ENCODE measurements at regions not wholly inside any gene's neighbourhood (a gene's known extent, or its start where the extent isn't known, plus 50 kb on each side); places are given as distances from the start of the nearest gene placed in this dataset.

DNA sequence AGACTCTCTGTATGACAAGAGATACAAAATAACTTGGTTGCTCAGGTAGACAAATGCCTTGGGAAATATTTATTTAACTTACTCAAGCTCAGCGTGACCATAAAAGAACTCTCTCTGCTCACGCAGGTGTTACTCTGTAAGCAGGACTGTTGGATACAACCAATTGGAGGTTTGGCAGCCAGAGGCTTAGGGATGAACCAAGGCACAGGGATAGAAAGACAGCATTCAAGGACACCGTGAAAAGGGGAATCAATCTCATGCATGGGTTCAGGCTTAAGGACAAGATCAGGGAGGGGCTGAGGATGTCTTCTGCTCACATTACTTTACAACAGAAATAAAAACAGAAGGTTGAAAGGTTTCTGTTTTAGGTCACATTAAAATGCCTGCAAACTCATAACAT lies 389.0 kb upstream of the BRINP1 start:
- Histone ChIP-seq H3K9ac (ENCODE audit: low read length) (no peak overlapping the region), H3K4me3 (ENCODE audit: low read length) (no peak overlapping the region), H3K36me3 (ENCODE audit: control insufficient read depth, insufficient read depth, low read length) (no peaks in the 10 kb centered on the region), H3K27ac (ENCODE audit: low read depth, low read length) (no peak overlapping the region), H3K27me3 (ENCODE audit: control insufficient read depth, insufficient read depth, low read length) (no peaks in the 10 kb centered on the region), H3K4me1 (ENCODE audit: control insufficient read depth, insufficient read depth, low read length) (no peaks in the 10 kb centered on the region)

DNA sequence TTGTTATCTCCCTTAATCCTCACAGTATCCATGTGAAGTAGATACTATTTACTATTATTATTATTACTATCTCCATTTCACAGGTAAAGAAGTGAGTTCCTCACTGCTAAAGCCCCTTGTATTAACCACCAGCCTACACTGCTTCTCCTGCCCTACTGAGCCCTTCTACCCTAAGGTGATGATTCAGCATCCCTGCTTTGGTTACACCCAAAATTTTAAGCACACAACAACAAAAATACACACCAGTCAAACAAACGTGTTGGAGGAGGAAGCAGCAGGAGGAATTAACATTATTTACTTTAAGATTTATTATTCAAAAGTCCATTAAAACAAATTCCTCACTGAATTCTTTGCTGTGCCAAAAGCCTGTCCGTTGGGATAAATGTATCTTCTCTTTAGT lies 370.2 kb upstream of the BRINP1 start:
- no peaks in the 10 kb centered on the region for H3K4me1 ChIP-seq (ENCODE audit: control insufficient read depth, insufficient read depth, low read length)
- H3K27me3 ChIP-seq (ENCODE audit: control insufficient read depth, insufficient read depth, low read length), result no peaks in the 10 kb centered on the region
- H3K9ac ChIP-seq (ENCODE audit: low read length), result no peak overlapping the region
- H3K36me3 ChIP-seq (ENCODE audit: control insufficient read depth, insufficient read depth, low read length), result no peaks in the 10 kb centered on the region
- H3K27ac ChIP-seq (ENCODE audit: low read depth, low read length), result no peak overlapping the region
- no peak overlapping the region for H3K4me3 ChIP-seq (ENCODE audit: low read length)

DNA sequence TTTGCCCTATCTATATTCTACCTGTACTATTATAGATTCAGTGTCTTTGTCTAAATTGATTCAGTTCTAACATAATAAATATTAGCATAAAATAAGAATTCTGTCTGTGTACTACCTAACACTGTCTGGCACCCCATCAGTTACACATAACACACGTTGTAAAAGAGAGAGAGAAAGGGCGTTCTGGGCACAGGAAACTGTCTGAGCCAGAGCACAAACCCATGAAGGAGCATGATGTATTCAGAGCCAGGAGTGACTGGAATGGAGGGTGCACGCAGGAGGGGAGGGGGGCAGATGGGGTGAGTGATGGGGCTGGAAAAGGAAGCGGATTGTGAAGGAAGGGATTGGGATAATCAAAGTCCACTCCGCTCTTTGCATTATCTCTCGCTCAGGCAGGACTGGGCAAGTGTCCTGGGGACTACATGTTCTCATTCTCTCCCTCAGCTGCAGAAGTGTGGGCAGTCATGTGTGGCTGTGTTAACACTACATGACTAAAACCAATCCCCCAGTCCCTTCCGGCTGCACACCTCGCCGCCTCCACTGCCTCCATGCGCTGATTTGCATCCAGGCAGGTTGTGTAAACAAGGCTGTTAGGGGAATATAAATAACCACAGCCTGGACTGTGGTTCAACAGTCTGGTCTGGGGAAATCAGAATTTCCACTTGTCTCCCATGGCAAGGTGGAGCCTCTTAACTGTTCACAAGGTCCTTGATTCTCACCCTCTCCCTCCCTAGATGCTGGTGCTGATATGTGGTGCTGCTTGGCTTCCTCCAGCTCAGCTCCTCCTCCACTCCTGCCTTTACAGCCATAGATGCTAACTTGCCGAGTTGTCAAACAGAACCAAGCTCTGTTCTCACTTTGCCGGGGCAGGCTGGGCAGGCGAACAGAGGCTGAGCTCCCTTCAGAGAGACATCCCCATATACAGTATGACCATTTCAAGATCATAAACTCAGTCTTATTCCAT lies 367.5 kb upstream of the BRINP1 start:
- Histone ChIP-seq H3K4me1 (ENCODE audit: control insufficient read depth, insufficient read depth, low read length) (no peaks in the 10 kb centered on the region), H3K36me3 (ENCODE audit: control insufficient read depth, insufficient read depth, low read length) (no peaks in the 10 kb centered on the region), H3K27ac (ENCODE audit: low read depth, low read length) (no peak overlapping the region), H3K27me3 (ENCODE audit: control insufficient read depth, insufficient read depth, low read length) (no peaks in the 10 kb centered on the region), H3K9ac (ENCODE audit: low read length) (no peak overlapping the region), H3K4me3 (ENCODE audit: low read length) (no peak overlapping the region)

DNA sequence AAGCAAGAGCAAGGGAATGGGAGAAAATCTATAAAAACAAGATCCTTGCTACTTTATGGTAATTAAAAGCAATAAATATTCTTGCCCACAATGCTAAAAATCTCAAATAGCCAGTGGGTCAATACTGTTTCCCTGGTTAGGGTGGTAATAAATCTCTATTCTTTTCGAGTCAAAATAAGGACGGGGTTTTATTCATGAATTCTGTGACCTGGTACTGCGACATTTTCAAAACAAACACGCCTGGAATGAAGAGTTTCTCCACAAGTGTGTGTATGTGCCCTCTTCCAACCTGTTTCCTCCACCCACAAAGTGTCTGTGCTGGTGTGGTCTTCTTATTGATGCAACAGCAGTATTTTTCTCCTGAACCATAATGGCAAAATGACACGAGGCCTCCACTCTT lies 358.8 kb upstream of the BRINP1 start:
- H3K27me3 ChIP-seq (ENCODE audit: control insufficient read depth, insufficient read depth, low read length), result no peaks in the 10 kb centered on the region
- no peak overlapping the region for H3K9ac ChIP-seq (ENCODE audit: low read length)
- H3K4me3 ChIP-seq (ENCODE audit: low read length), result no peak overlapping the region
- no peak overlapping the region for H3K27ac ChIP-seq (ENCODE audit: low read depth, low read length)
- no peaks in the 10 kb centered on the region for H3K4me1 ChIP-seq (ENCODE audit: control insufficient read depth, insufficient read depth, low read length)
- H3K36me3 ChIP-seq (ENCODE audit: control insufficient read depth, insufficient read depth, low read length), result no peaks in the 10 kb centered on the region

DNA sequence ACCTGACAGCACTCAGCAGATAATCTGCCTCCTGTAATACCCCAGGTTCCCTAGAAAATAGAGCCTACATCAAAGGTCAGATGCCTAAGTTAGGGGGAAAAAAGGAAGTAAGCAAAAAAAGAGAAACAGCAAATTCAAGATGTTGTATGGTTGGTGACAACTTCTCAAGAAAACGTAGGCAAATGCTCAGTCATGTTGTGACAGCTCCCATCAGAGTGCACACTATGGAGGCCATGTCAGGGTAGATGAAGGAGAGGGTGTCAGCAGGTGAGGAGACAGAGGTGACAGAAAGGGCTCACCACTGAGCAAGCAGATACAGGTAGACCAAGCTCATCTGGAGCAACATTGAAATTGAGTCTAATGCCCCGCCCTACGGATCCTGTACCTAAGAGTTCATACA lies 356.8 kb upstream of the BRINP1 start:
- H3K4me3 ChIP-seq (ENCODE audit: low read length), result no peak overlapping the region
- H3K9ac ChIP-seq (ENCODE audit: low read length), result no peak overlapping the region
- H3K27ac ChIP-seq (ENCODE audit: low read depth, low read length), result no peak overlapping the region
- no peaks in the 10 kb centered on the region for H3K27me3 ChIP-seq (ENCODE audit: control insufficient read depth, insufficient read depth, low read length)
- no peaks in the 10 kb centered on the region for H3K36me3 ChIP-seq (ENCODE audit: control insufficient read depth, insufficient read depth, low read length)
- H3K4me1 ChIP-seq (ENCODE audit: control insufficient read depth, insufficient read depth, low read length), result no peaks in the 10 kb centered on the region

DNA sequence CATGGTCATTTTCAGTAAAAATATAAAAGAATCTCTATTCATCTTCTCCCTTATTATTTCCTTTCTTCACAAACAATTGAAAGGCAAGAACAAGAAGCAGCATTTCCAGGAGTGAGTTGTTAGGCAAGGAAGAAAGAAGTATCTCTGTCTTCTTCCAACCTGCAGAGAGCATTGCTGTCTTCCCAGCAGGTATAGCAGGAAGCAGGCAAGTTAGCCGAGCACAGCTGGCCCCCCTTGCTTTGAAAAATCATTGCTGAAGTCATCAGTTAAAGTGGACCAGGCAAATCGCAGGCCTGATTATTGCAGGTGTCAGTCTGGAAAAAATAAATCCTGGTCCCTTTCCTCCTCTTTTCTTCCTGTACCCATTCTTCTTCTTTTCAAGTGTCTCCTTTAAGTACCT lies 353.1 kb upstream of the BRINP1 start:
- Histone ChIP-seq H3K27ac (ENCODE audit: low read depth, low read length) (no peak overlapping the region), H3K4me1 (ENCODE audit: control insufficient read depth, insufficient read depth, low read length) (no peaks in the 10 kb centered on the region), H3K4me3 (ENCODE audit: low read length) (no peak overlapping the region), H3K9ac (ENCODE audit: low read length) (no peak overlapping the region), H3K36me3 (ENCODE audit: control insufficient read depth, insufficient read depth, low read length) (no peaks in the 10 kb centered on the region), H3K27me3 (ENCODE audit: control insufficient read depth, insufficient read depth, low read length) (no peaks in the 10 kb centered on the region)

DNA sequence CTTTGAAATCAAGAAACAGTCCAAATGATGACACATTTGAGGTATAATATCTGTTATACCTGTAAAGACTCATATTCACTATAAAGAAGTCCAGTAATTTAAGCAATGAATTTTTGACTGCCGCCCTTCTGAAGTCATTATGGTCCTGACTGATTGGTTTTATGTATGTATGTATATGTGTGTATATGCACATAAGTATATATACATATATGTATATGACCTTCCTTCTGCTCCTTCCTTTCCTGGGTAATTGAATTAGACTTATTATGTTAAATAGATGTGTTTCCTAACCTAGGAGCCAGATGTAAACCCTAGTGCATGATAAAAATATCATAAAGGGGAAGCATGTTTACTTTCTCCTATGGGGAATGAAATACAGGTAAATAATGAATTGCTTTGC lies 343.1 kb upstream of the BRINP1 start:
- no peak overlapping the region for H3K9ac ChIP-seq (ENCODE audit: low read length)
- no peak overlapping the region for H3K4me3 ChIP-seq (ENCODE audit: low read length)
- no peaks in the 10 kb centered on the region for H3K4me1 ChIP-seq (ENCODE audit: control insufficient read depth, insufficient read depth, low read length)
- H3K27me3 ChIP-seq (ENCODE audit: control insufficient read depth, insufficient read depth, low read length), result no peaks in the 10 kb centered on the region
- no peak overlapping the region for H3K27ac ChIP-seq (ENCODE audit: low read depth, low read length)
- no peaks in the 10 kb centered on the region for H3K36me3 ChIP-seq (ENCODE audit: control insufficient read depth, insufficient read depth, low read length)

DNA sequence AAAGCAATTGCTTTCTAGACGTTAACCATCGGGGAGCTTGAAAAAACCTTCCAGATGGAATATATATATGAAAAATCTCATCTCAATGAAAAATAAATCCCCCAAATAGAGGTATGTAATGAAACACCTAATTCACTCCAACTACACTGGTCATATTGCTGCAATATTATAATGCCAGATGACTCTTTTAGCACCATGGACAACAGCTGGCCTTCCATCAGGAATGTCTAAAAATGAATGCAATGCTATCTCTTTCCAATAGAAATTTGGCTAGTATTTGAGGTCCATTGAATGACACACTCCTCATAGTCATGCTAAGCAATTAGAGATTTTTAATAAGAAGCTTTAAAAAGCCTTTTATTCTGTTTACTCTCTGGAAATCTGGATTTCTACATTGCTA lies 340.2 kb upstream of the BRINP1 start:
- no peak overlapping the region for H3K9ac ChIP-seq (ENCODE audit: low read length)
- no peaks in the 10 kb centered on the region for H3K27me3 ChIP-seq (ENCODE audit: control insufficient read depth, insufficient read depth, low read length)
- H3K4me1 ChIP-seq (ENCODE audit: control insufficient read depth, insufficient read depth, low read length), result no peaks in the 10 kb centered on the region
- H3K27ac ChIP-seq (ENCODE audit: low read depth, low read length), result no peak overlapping the region
- H3K4me3 ChIP-seq (ENCODE audit: low read length), result no peak overlapping the region
- no peaks in the 10 kb centered on the region for H3K36me3 ChIP-seq (ENCODE audit: control insufficient read depth, insufficient read depth, low read length)

DNA sequence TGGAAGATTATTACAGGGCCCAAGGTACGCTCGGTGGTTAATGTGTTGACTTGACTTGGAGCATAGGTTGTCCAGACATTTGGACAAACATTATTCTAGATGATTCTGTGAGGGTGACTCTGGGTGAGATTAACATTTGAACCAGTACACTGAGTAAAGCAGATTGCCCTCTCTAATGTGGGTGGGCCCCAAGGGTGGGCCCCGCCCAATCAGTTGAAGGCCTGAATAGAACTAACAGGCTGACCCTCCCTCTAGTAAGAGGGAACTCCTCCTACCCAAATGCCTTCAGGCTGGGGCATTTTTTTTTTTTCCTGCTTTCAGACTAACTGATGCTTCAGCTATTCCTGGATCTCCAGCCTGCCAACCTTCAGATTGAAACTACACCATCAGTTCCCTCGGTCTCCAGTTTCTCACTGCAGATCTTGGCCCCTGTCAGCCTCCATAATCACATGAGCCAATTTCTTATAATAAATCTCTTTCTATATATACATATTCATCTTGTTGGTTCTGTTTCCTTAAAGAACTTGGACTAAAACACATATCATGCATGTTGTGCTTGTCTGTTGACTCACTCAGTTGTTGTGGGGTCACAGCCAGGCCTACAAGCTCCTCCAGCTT lies 338.1 kb upstream of the BRINP1 start:
- Histone ChIP-seq H3K36me3 (ENCODE audit: control insufficient read depth, insufficient read depth, low read length) (no peaks in the 10 kb centered on the region), H3K27me3 (ENCODE audit: control insufficient read depth, insufficient read depth, low read length) (no peaks in the 10 kb centered on the region), H3K4me1 (ENCODE audit: control insufficient read depth, insufficient read depth, low read length) (no peaks in the 10 kb centered on the region), H3K27ac (ENCODE audit: low read depth, low read length) (no peak overlapping the region), H3K9ac (ENCODE audit: low read length) (no peak overlapping the region), H3K4me3 (ENCODE audit: low read length) (no peak overlapping the region)

DNA sequence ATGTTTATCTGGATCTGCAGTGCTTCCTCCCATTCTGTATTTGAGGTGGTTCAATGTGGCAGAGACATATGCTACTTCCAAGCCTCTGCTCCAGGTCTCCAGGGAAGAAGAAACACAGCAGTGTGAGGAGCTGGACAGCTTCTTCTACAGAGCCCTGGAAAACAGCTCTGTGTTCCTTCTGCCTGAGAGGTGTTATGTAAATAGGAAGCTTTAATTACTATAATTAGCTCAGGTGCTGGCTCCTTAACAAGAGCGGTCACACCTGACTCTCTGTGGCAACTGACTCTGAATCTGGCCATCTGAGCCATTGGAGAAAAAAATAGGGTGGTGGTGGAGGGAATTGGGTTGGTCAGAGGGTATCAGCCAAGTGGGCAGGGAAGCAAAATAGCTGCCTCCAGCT lies 332.4 kb upstream of the BRINP1 start:
- no peaks in the 10 kb centered on the region for H3K4me1 ChIP-seq (ENCODE audit: control insufficient read depth, insufficient read depth, low read length)
- no peak overlapping the region for H3K9ac ChIP-seq (ENCODE audit: low read length)
- no peaks in the 10 kb centered on the region for H3K36me3 ChIP-seq (ENCODE audit: control insufficient read depth, insufficient read depth, low read length)
- H3K27me3 ChIP-seq (ENCODE audit: control insufficient read depth, insufficient read depth, low read length), result no peaks in the 10 kb centered on the region
- no peak overlapping the region for H3K27ac ChIP-seq (ENCODE audit: low read depth, low read length)
- H3K4me3 ChIP-seq (ENCODE audit: low read length), result no peak overlapping the region

DNA sequence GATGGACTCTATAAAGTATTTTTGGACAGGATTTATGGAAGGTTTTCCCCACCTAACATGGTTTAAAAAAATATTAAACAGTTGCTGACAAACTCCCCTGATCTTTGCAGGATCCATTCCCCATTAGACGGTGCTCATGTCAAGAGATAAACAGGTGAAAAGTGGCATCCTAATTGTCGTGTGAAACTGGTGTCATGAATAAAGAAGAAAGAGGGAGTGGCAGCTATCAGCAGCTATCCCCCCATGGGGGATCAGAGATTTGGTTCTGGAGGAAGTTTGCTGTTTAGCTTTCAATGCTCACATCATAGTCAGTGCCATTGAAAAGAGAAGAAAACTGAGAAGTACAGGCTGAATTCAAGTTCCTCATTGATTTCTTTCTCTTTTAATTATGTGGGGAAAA lies 329.3 kb upstream of the BRINP1 start:
- Histone ChIP-seq H3K27me3 (ENCODE audit: control insufficient read depth, insufficient read depth, low read length) (no peaks in the 10 kb centered on the region), H3K4me1 (ENCODE audit: control insufficient read depth, insufficient read depth, low read length) (no peaks in the 10 kb centered on the region), H3K27ac (ENCODE audit: low read depth, low read length) (no peak overlapping the region), H3K36me3 (ENCODE audit: control insufficient read depth, insufficient read depth, low read length) (no peaks in the 10 kb centered on the region), H3K9ac (ENCODE audit: low read length) (no peak overlapping the region), H3K4me3 (ENCODE audit: low read length) (no peak overlapping the region)

DNA sequence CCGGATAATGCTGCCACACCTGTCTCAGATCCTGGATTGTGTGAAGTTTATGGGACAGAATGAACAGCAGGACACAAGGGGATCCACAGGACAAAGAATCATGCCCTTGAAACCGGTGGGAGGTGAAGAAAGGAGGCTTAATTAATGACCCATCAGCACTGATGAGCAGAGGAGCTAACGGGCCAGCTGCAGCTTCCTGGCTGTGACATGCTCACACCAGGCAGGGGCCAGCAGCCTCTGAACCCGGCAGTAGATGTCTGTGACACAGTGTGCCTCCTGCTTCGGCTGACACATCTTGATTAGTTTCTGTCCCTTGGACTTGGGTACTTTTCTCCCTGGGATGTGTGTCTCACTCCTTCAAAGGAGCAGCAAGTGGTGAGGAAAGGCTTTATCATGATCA lies 328.8 kb upstream of the BRINP1 start:
- H3K36me3 ChIP-seq (ENCODE audit: control insufficient read depth, insufficient read depth, low read length), result no peaks in the 10 kb centered on the region
- H3K27ac ChIP-seq (ENCODE audit: low read depth, low read length), result no peak overlapping the region
- no peak overlapping the region for H3K9ac ChIP-seq (ENCODE audit: low read length)
- H3K27me3 ChIP-seq (ENCODE audit: control insufficient read depth, insufficient read depth, low read length), result no peaks in the 10 kb centered on the region
- H3K4me3 ChIP-seq (ENCODE audit: low read length), result no peak overlapping the region
- H3K4me1 ChIP-seq (ENCODE audit: control insufficient read depth, insufficient read depth, low read length), result no peaks in the 10 kb centered on the region

DNA sequence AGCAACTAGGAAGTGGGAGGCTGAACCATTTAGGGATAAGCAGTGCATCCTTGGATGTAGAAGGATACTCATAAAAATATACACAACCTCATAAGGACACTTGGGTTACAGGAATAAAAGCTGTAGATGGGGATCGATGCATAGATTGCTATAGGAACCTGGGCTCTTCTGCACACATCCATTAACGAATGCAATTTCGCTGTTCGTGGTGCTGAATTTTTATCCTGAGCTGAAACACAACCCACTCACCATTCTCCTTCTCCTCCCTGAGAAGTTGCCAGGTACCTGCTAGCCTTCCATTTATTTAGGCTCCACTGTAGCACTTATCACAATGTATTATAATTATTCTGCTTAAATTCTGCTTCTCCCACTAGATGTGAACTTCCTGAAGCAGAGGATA lies 320.6 kb upstream of the BRINP1 start:
- no peak overlapping the region for H3K4me3 ChIP-seq (ENCODE audit: low read length)
- H3K36me3 ChIP-seq (ENCODE audit: control insufficient read depth, insufficient read depth, low read length), result no peaks in the 10 kb centered on the region
- no peaks in the 10 kb centered on the region for H3K4me1 ChIP-seq (ENCODE audit: control insufficient read depth, insufficient read depth, low read length)
- H3K9ac ChIP-seq (ENCODE audit: low read length), result no peak overlapping the region
- no peak overlapping the region for H3K27ac ChIP-seq (ENCODE audit: low read depth, low read length)
- H3K27me3 ChIP-seq (ENCODE audit: control insufficient read depth, insufficient read depth, low read length), result no peaks in the 10 kb centered on the region
